SK-N-SH (cell line): ENCODE measurements at regions not wholly inside any gene's neighbourhood (a gene's known extent, or its start where the extent isn't known, plus 50 kb on each side); places are given as distances from the start of the nearest gene placed in this dataset.

ENCODE experiments used
- CTCF ChIA-PET: fragments of 300-600, 350-600 bp; formaldehyde crosslinking; extraction: SDS; loops from one replicate; lab custom pipeline; 2021; lab: Yijun Ruan, JAX
- POLR2A ChIA-PET: fragments of 350-600 bp; sonication (Branson Sonifier 250); formaldehyde crosslinking; extraction: SDS; loops from one replicate; lab custom pipeline; 2020; ENCODE audit warnings: antibody characterized with exemption, inconsistent platforms; lab: Yijun Ruan, JAX
- DNase-seq: peaks from one replicate; pipeline ENCODE4 v3.0.0; 2012
- H2AFZ ChIP-seq: fragments of 200-600 bp; sonication (generic); 2 replicates; pipeline ENCODE4 v1.8.1; 2016; ENCODE audit warnings: antibody characterized with exemption, mild to moderate bottlenecking, low read depth
- H3F3A ChIP-seq: fragments of 200-600 bp; sonication (generic); replicated peaks from 2 replicates; pipeline ENCODE3; 2016; ENCODE audit warnings: antibody characterized with exemption, mild to moderate bottlenecking; ENCODE audit not compliant: insufficient read depth
- H3K27ac ChIP-seq, 2 experiments: fragments of 200-500 bp in 1 of 2; fragments of 200-600 bp in 1 of 2; sonication (Bioruptor generic) in 1 of 2; sonication (generic), shearing (Covaris generic) in 1 of 2; 2 replicates each; pipeline versions ENCODE4 v1.5.1 to v1.6.1; 2014 to 2016; ENCODE audit warnings: low read depth in 2 of 2, inconsistent platforms in 1 of 2, low read length in 1 of 2, mild to moderate bottlenecking in 1 of 2, mixed read lengths in 1 of 2
- H3K27me3 ChIP-seq: fragments of 200-600 bp; sonication (generic), shearing (Covaris generic); 2 replicates; pipeline ENCODE4 v1.6.1; 2016; ENCODE audit warnings: mixed run types; ENCODE audit not compliant: insufficient read depth
- H3K36me3 ChIP-seq, 2 experiments: fragments of 200-500 bp in 1 of 2; fragments of 200-600 bp in 1 of 2; sonication (Bioruptor generic) in 1 of 2; sonication (generic) in 1 of 2; replicated peaks in 1 of 2; 2 replicates each; pipeline versions ENCODE3 to v1.5.1; 2014 to 2016; ENCODE audit warnings: low read length in 1 of 2, mild to moderate bottlenecking in 1 of 2; ENCODE audit not compliant: insufficient read depth in 2 of 2, control insufficient read depth in 1 of 2
- H3K4me1 ChIP-seq, 2 experiments: fragments of 200-500 bp in 1 of 2; fragments of 200-600 bp in 1 of 2; sonication (Bioruptor generic) in 1 of 2; sonication (generic), shearing (Covaris generic) in 1 of 2; 2 replicates each; pipeline versions ENCODE4 v1.5.1 to v1.6.1; 2014 to 2016; ENCODE audit warnings: low read depth in 1 of 2, low read length in 1 of 2, mixed run types in 1 of 2; ENCODE audit not compliant: insufficient read depth in 2 of 2, control insufficient read depth in 1 of 2
- H3K4me2 ChIP-seq: fragments of 200-600 bp; sonication (generic), shearing (Covaris generic); 2 replicates; pipeline ENCODE4 v1.6.1; 2017; ENCODE audit warnings: mixed run types
- H3K4me3 ChIP-seq, 2 experiments: fragments of 200-500 bp in 1 of 2; fragments of 200-600 bp in 1 of 2; sonication (Bioruptor generic) in 1 of 2; sonication (generic), shearing (Covaris generic) in 1 of 2; 2 replicates each; pipeline versions ENCODE4 v1.5.1 to v1.8.1; 2014 to 2016; ENCODE audit warnings: low read depth in 2 of 2, inconsistent platforms in 1 of 2, low read length in 1 of 2, mild to moderate bottlenecking in 1 of 2, mixed read lengths in 1 of 2, moderate library complexity in 1 of 2
- H3K79me2 ChIP-seq: fragments of 200-600 bp; sonication (generic); 2 replicates; pipeline ENCODE4 v1.8.1; 2017; ENCODE audit warnings: mild to moderate bottlenecking; ENCODE audit not compliant: insufficient read depth
- H3K9ac ChIP-seq: fragments of 200-600 bp; sonication (generic); 2 replicates; pipeline ENCODE4 v1.6.1; 2017; ENCODE audit warnings: mixed run types
- H3K9me2 ChIP-seq: fragments of 200-600 bp; sonication (generic); 2 replicates; pipeline ENCODE4 v1.6.1; 2017; ENCODE audit warnings: mixed run types
- H3K9me3 ChIP-seq: fragments of 200-600 bp; sonication (generic); 2 replicates; pipeline ENCODE4 v1.6.1; 2017; ENCODE audit warnings: mixed run types, mild to moderate bottlenecking, moderate library complexity
- H4K20me1 ChIP-seq: fragments of 200-600 bp; sonication (generic); 2 replicates; pipeline ENCODE4 v1.6.1; 2017; ENCODE audit warnings: mild to moderate bottlenecking, mixed run types; ENCODE audit not compliant: insufficient read depth
- CHD2 ChIP-seq: fragments of 150-350 bp; IDR thresholded peaks from 2 replicates; pipeline ENCODE4 v1.6.1; 2018; ENCODE audit warnings: low read length; ENCODE audit not compliant: partially characterized antibody
- CTCF ChIP-seq: fragments of 200-600 bp; sonication (generic); IDR thresholded peaks from 2 replicates; pipeline ENCODE4 v1.6.1; 2017; ENCODE audit warnings: antibody characterized with exemption, mild to moderate bottlenecking, moderate library complexity
- EP300 ChIP-seq, 2 experiments: IDR thresholded peaks; 2 replicates each; pipeline versions ENCODE4 v1.4.0 to v1.6.1; 2012; ENCODE audit warnings: borderline replicate concordance in 1 of 2, low read depth in 1 of 2, low read length in 1 of 2
- EZH2phosphoT487 ChIP-seq: fragments of 200-600 bp; sonication (generic); IDR thresholded peaks from 2 replicates; pipeline ENCODE4 v1.6.1; 2017; ENCODE audit warnings: low read depth, mixed run types, mild to moderate bottlenecking, antibody characterized with exemption, moderate library complexity, borderline replicate concordance
- FOSL2 ChIP-seq: IDR thresholded peaks from 2 replicates; pipeline ENCODE4 v1.4.0; 2012; ENCODE audit warnings: low read depth, mild to moderate bottlenecking, moderate library complexity, borderline replicate concordance
- GABPA ChIP-seq: IDR thresholded peaks from 2 replicates; pipeline ENCODE4 v1.4.0; 2012; ENCODE audit warnings: low read depth, mild to moderate bottlenecking
- IRF3 ChIP-seq: fragments of 150-350 bp; IDR thresholded peaks from 2 replicates; pipeline ENCODE4 v1.6.1; 2016; ENCODE audit warnings: mild to moderate bottlenecking, low read depth, low read length
- MEF2A ChIP-seq: IDR thresholded peaks from 2 replicates; pipeline ENCODE4 v1.4.0; 2012; ENCODE audit warnings: low read depth, borderline replicate concordance
- MXI1 ChIP-seq: IDR thresholded peaks from 2 replicates; pipeline ENCODE4 v1.6.1; 2012; ENCODE audit warnings: mild to moderate bottlenecking, low read depth, low read length, improper control_type of control experiment
- PBX3 ChIP-seq: IDR thresholded peaks from 2 replicates; pipeline ENCODE4; 2012
- REST ChIP-seq: IDR thresholded peaks from 2 replicates; pipeline ENCODE4 v1.6.1; 2012; ENCODE audit warnings: mild to moderate bottlenecking, low read depth, low read length, moderate library complexity
- SMC3 ChIP-seq: IDR thresholded peaks from 2 replicates; pipeline ENCODE4 v1.6.1; 2012; ENCODE audit warnings: low read depth, low read length, improper control_type of control experiment
- TAF1 ChIP-seq: IDR thresholded peaks from 2 replicates; pipeline ENCODE4 v1.6.1; 2012; ENCODE audit warnings: low read depth, mild to moderate bottlenecking, low read length, moderate library complexity, borderline replicate concordance
- TCF12 ChIP-seq: IDR thresholded peaks from 2 replicates; pipeline ENCODE4 v1.4.0; 2012
- USF1 ChIP-seq: IDR thresholded peaks from 2 replicates; pipeline ENCODE4 v1.4.0; 2012; ENCODE audit warnings: low read depth, borderline replicate concordance
- YY1 ChIP-seq: IDR thresholded peaks from 2 replicates; pipeline ENCODE4 v1.4.0; 2012; ENCODE audit warnings: low read depth, mild to moderate bottlenecking
- WGBS: methylation state at CpG from one replicate; pipeline ENCODE4 v1.1.6; 2017; ENCODE audit warnings: low lambda C conversion rate; 5-methylcytosine and 5-hydroxymethylcytosine counted together

GRCh38 chr18:76131738-76132137 lies 363.3 kb downstream of the ZNF516 start:
- WGBS: 0% methylated on average over 1 of the region's 1 CpG
- no peak for DNase-seq

GRCh38 chr18:76130845-76131244 lies 364.2 kb downstream of the ZNF516 start:
- no peak overlapping the region for H3K9ac ChIP-seq
- CTCF ChIA-PET: no interaction called here
- TF ChIP-seq PBX3 (no peak), YY1 (no peak), EZH2phosphoT487 (no peak), MEF2A (no peak), REST (no peak), CHD2 (no peak), EP300 (IDR thresholded peaks at IDR 0.05; ENCODE audit: borderline replicate concordance in 1 of 2, low read depth in 1 of 2, low read length in 1 of 2) (no peak)

More at GRCh38 chr18:76131738-76132137, 363.3 kb downstream of the ZNF516 start:
- Histone ChIP-seq H3K9me2 (no peaks in the 10 kb centered on the region), H3K4me1 (no peaks in the 10 kb centered on the region), H3K9me3 (no peaks in the 10 kb centered on the region), H2AFZ (no peak overlapping the region), H3K36me3 (no peaks in the 10 kb centered on the region), H3F3A (no peaks in the 10 kb centered on the region), H3K27me3 (no peaks in the 10 kb centered on the region), H4K20me1 (no peaks in the 10 kb centered on the region), H3K9ac (no peak overlapping the region), H3K4me2 (no peak overlapping the region), H3K4me3 (no peak overlapping the region), H3K27ac (no peak overlapping the region), H3K79me2 (no peaks in the 10 kb centered on the region)
- no peak for TF ChIP-seq CHD2
- TF ChIP-seq IRF3: no peak
- TF ChIP-seq CTCF: no peak
- no peak for TF ChIP-seq TAF1
- no peak for TF ChIP-seq EP300 (IDR thresholded peaks at IDR 0.05; ENCODE audit: borderline replicate concordance in 1 of 2, low read depth in 1 of 2, low read length in 1 of 2)
- TF ChIP-seq FOSL2: no peak
- no peak for TF ChIP-seq USF1
- no peak for TF ChIP-seq GABPA
- TF ChIP-seq YY1: no peak
- TF ChIP-seq TCF12: no peak
- TF ChIP-seq MXI1: no peak
- no peak for TF ChIP-seq SMC3
- ChIA-PET POLR2A (no interaction called here), CTCF (no interaction called here)

More at GRCh38 chr18:76130845-76131244, 364.2 kb downstream of the ZNF516 start:
- Histone ChIP-seq H4K20me1 (no peaks in the 10 kb centered on the region), H3K4me1 (no peaks in the 10 kb centered on the region), H2AFZ (no peak overlapping the region), H3K27me3 (no peaks in the 10 kb centered on the region), H3K27ac (no peak overlapping the region), H3K9me3 (no peaks in the 10 kb centered on the region), H3F3A (no peaks in the 10 kb centered on the region), H3K4me2 (no peak overlapping the region), H3K4me3 (no peak overlapping the region), H3K79me2 (no peaks in the 10 kb centered on the region), H3K9me2 (no peaks in the 10 kb centered on the region), H3K36me3 (no peaks in the 10 kb centered on the region)
- POLR2A ChIA-PET: no interaction called here
- WGBS: 41% methylated on average over 13 of the region's 13 CpGs
- DNase-seq: no peak
